ENCODE measurements at regions not wholly inside any gene's neighbourhood (a gene's known extent, or its start where the extent isn't known, plus 50 kb on each side); places are given as distances from the start of the nearest gene placed in this dataset.

GRCh38 chr1:108067884-108068540 lies 103.0 kb upstream of the VAV3 start:
- no peak overlapping the region for H3K4me2 ChIP-seq (ENCODE audit: low read depth, low read length, poor library complexity, severe bottlenecking)
- no peaks in the 10 kb centered on the region for H3F3A ChIP-seq (ENCODE audit: insufficient read depth)
- no peaks in the 10 kb centered on the region for H3K36me3 ChIP-seq (ENCODE audit: low read length)
- H2AFZ ChIP-seq (ENCODE audit: low read depth, low read length, severe bottlenecking): no peak overlapping the region
- no peaks in the 10 kb centered on the region for H4K20me1 ChIP-seq (ENCODE audit: low read depth, low read length)
- no peaks in the 10 kb centered on the region for H3K9me3 ChIP-seq (ENCODE audit: insufficient read depth, low read length)
- H3K4me3 ChIP-seq (ENCODE audit: insufficient read depth, low read length, poor library complexity, severe bottlenecking): no peak overlapping the region
- TF ChIP-seq CTCF (IDR thresholded peaks at IDR 0.05; ENCODE audit: insufficient read depth, low read length, poor library complexity, severe bottlenecking) (no peak), EZH2phosphoT487 (conservative IDR thresholded peaks at IDR 0.05; ENCODE audit: low read length) (no peak)
- H3K27me3 ChIP-seq (ENCODE audit: low read length): no peaks in the 10 kb centered on the region
- no peak overlapping the region for H3K9ac ChIP-seq (ENCODE audit: low read length)
- H3K9me2 ChIP-seq (replicated peaks; ENCODE audit: insufficient read depth, low read length): no peaks in the 10 kb centered on the region
- H3K27ac ChIP-seq (ENCODE audit: low read depth, low read length): no peak overlapping the region
- H3K79me2 ChIP-seq (ENCODE audit: insufficient read depth, low read length): no peaks in the 10 kb centered on the region

- H4K20me1 ChIP-seq (ENCODE audit: low read depth, low read length): no peaks in the 10 kb centered on the region
- H2AFZ ChIP-seq (ENCODE audit: low read depth, low read length, severe bottlenecking): no peak overlapping the region
- H3K27me3 ChIP-seq (ENCODE audit: low read length): no peaks in the 10 kb centered on the region
- H3K4me2 ChIP-seq (ENCODE audit: low read depth, low read length, poor library complexity, severe bottlenecking): no peak overlapping the region
- no peak overlapping the region for H3K9ac ChIP-seq (ENCODE audit: low read length)
- H3F3A ChIP-seq (ENCODE audit: insufficient read depth): no peaks in the 10 kb centered on the region
- H3K9me3 ChIP-seq (ENCODE audit: insufficient read depth, low read length): no peaks in the 10 kb centered on the region
- TF ChIP-seq EZH2phosphoT487 (conservative IDR thresholded peaks at IDR 0.05; ENCODE audit: low read length) (no peak), CTCF (IDR thresholded peaks at IDR 0.05; ENCODE audit: insufficient read depth, low read length, poor library complexity, severe bottlenecking) (no peak)
- no peaks in the 10 kb centered on the region for H3K9me2 ChIP-seq (replicated peaks; ENCODE audit: insufficient read depth, low read length)
- H3K4me3 ChIP-seq (ENCODE audit: insufficient read depth, low read length, poor library complexity, severe bottlenecking): no peak overlapping the region
- H3K36me3 ChIP-seq (ENCODE audit: low read length): no peaks in the 10 kb centered on the region
- H3K79me2 ChIP-seq (ENCODE audit: insufficient read depth, low read length): no peaks in the 10 kb centered on the region
- no peak overlapping the region for H3K27ac ChIP-seq (ENCODE audit: low read depth, low read length)
Measured at GRCh38 chr1:108066808-108067207, 101.8 kb upstream of the VAV3 start.

GRCh38 chr1:108064255-108064654 lies 99.3 kb upstream of the VAV3 start:
- H3K4me3 ChIP-seq (ENCODE audit: insufficient read depth, low read length, poor library complexity, severe bottlenecking): no peak overlapping the region
- H4K20me1 ChIP-seq (ENCODE audit: low read depth, low read length): no peaks in the 10 kb centered on the region
- no peaks in the 10 kb centered on the region for H3K79me2 ChIP-seq (ENCODE audit: insufficient read depth, low read length)
- no peaks in the 10 kb centered on the region for H3K9me2 ChIP-seq (replicated peaks; ENCODE audit: insufficient read depth, low read length)
- H3K4me2 ChIP-seq (ENCODE audit: low read depth, low read length, poor library complexity, severe bottlenecking): no peak overlapping the region
- TF ChIP-seq EZH2phosphoT487 (conservative IDR thresholded peaks at IDR 0.05; ENCODE audit: low read length): no peak
- no peak for TF ChIP-seq CTCF (IDR thresholded peaks at IDR 0.05; ENCODE audit: insufficient read depth, low read length, poor library complexity, severe bottlenecking)
- H3K27ac ChIP-seq (ENCODE audit: low read depth, low read length): no peak overlapping the region
- no peaks in the 10 kb centered on the region for H3F3A ChIP-seq (ENCODE audit: insufficient read depth)
- H3K27me3 ChIP-seq (ENCODE audit: low read length): no peaks in the 10 kb centered on the region
- no peaks in the 10 kb centered on the region for H3K9me3 ChIP-seq (ENCODE audit: insufficient read depth, low read length)
- H3K36me3 ChIP-seq (ENCODE audit: low read length): no peaks in the 10 kb centered on the region
- H3K9ac ChIP-seq (ENCODE audit: low read length): no peak overlapping the region
- no peak overlapping the region for H2AFZ ChIP-seq (ENCODE audit: low read depth, low read length, severe bottlenecking)
